ENCODE measurements at regions not wholly inside any gene's neighbourhood (a gene's known extent, or its start where the extent isn't known, plus 50 kb on each side); places are given as distances from the start of the nearest gene placed in this dataset.

DNA sequence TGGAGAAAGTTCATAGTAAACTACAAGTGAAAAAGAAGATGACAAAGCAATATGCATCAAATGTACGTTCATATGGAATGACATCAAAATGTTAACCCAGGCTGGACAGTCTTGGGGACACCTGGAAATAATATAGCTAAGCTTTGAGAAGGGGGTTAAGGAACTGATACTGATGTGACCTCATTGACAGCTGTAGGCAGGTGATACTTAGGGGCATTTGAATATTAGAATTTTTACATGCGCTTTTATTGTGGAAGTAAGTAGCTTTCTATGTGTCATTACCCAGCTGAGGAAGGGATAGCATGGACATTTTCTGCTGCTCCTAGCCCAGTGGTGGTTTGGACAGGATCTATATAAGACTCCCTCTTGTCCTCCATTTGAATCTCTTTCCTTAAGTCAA is 299.7 kb downstream of the CWC27 start:
- in situ Hi-C loops (cut with HindIII; ENCODE audit: low pct_ligation_motif_present, low pct_unique_long_range_greater_than_20kb, low sequenced_read_pairs) = no loop called here
- no peak for DNase-seq

DNA sequence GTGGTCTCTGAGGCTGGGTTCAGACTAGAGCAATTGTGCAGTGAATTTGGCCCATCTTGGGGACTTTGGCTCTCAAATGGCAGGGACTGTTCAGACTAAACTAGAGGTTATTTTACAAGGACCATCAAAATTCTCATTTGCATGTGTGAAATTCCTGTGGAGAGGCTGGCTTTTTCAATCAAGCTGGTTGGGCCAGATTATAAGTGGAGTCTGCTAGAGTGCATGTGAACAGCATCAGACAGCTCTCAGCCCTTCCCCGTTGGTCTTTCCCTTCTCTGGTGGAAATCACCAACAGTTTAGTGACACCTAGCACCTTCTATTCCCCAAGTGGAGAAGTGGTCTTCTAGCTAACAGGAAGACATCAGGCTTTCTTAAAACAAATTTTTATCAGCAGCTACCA is 301.3 kb downstream of the CWC27 start:
- no peak for DNase-seq
- in situ Hi-C loops (cut with HindIII; ENCODE audit: low pct_ligation_motif_present, low pct_unique_long_range_greater_than_20kb, low sequenced_read_pairs) = no loop called here

DNA sequence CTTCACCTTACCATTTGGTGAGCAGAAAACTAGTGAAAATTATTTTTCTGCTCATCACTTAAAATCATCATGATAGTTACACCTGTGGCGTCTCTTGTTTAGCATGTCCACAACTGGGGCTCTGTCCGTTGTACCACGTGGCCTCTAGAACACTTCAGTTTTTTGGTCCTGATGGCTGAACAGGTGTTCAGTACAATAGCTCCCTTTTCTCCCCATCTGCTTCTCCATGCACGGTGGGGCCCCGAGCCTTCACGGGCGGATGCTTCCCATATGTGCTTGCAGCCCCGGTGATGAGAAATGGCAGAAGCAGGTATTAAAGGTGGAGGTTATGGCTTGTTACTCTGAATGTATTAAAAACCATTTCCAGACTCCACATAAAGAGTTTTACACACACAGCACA is 304.1 kb downstream of the CWC27 start:
- in situ Hi-C loops (cut with HindIII; ENCODE audit: low pct_ligation_motif_present, low pct_unique_long_range_greater_than_20kb, low sequenced_read_pairs) = no loop called here
- DNase-seq = no peak

- no peak for DNase-seq
- in situ Hi-C loops (cut with HindIII; ENCODE audit: low pct_ligation_motif_present, low pct_unique_long_range_greater_than_20kb, low sequenced_read_pairs) = no loop called here
Measured at GRCh38 chr5:65073250-65073661, 304.5 kb downstream of the CWC27 start.

DNA sequence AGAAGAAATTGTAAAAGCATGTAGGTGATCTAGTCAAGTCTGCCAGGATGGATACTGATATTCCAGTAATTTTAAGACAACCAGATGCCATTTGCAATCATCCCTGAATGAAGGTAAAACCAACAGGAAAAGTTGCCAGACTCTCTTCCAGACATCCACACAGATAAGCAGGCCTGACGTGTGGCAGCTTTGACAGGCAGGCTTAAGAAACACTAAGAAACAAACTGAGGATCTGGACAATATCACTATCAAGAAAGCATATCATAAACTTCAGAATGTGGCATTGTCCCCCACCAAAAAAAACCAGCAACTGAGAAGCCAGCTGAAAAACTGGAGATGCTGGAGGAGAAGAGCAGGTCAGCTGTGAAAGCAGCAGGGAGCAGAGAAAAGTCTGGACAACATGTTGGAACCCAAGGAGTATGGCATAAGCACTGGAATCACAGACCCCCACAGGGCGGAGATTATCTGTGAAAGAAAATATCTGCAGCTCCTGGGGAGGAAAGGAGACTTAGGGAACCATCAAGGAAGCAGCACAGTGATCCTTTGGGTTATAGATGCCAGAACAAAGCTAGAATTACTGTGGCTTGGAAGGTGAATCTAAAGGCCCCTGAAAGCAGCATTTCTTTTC is 307.0 kb downstream of the CWC27 start:
- in situ Hi-C loops (cut with HindIII; ENCODE audit: low pct_ligation_motif_present, low pct_unique_long_range_greater_than_20kb, low sequenced_read_pairs) = no loop called here

GRCh38 chr5:65076251-65076869 is 307.6 kb downstream of the CWC27 start:
- in situ Hi-C loops (cut with HindIII; ENCODE audit: low pct_ligation_motif_present, low pct_unique_long_range_greater_than_20kb, low sequenced_read_pairs) = no loop called here
- DNase-seq = peak; percentile 58

More for the DNA sequence above, 307.0 kb downstream of the CWC27 start:
- DNase-seq = no peak

- in situ Hi-C loops (cut with HindIII; ENCODE audit: low pct_ligation_motif_present, low pct_unique_long_range_greater_than_20kb, low sequenced_read_pairs) = no loop called here
- no peak for DNase-seq
Measured at GRCh38 chr5:65077653-65078052, 308.9 kb downstream of the CWC27 start.

DNA sequence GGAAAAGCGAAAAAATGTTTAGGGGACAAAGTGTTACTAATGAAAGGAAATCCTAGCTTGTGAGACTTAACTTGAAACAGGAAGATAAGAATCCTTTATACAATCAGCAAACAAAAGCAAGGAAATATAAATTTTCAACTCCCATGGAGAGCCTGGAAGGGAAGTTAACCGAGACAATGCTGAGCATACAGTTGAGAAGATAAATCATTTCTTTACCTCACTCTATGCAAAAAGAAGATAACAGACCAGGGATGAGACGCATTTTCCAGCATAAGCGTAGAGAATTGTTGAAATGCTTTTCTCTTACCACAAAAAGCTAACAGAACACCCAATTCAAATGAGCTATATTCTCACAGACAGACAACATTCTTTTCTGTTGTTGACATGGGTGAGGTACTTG is 309.6 kb downstream of the CWC27 start:
- in situ Hi-C loops (cut with HindIII; ENCODE audit: low pct_ligation_motif_present, low pct_unique_long_range_greater_than_20kb, low sequenced_read_pairs) = no loop called here
- DNase-seq = no peak

DNA sequence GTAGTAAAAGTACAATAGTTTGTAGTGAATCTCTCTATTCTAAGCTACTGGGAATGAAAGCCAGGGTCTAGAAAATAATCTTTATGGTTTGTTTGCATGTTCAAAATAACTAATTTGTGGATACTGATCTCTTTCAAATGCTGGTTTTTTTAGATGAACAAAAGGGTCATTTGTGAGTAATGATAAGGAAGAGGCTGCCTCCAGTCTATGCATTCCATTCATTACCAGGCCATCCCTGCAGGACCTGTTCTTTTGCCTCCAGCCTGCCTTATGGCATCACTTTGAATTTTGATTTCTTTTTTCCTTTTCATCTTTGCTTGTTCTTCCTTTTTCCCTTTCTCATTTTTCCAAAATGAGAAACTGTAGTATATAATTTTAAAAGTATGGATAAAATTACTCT is 312.3 kb downstream of the CWC27 start:
- in situ Hi-C loops (cut with HindIII; ENCODE audit: low pct_ligation_motif_present, low pct_unique_long_range_greater_than_20kb, low sequenced_read_pairs) = no loop called here
- no peak for DNase-seq

- DNase-seq = no peak
- in situ Hi-C loops (cut with HindIII; ENCODE audit: low pct_ligation_motif_present, low pct_unique_long_range_greater_than_20kb, low sequenced_read_pairs) = no loop called here
Measured at GRCh38 chr5:65084795-65085515, 316.2 kb downstream of the CWC27 start.

- in situ Hi-C loops (cut with HindIII; ENCODE audit: low pct_ligation_motif_present, low pct_unique_long_range_greater_than_20kb, low sequenced_read_pairs) = no loop called here
- no peak for DNase-seq
Measured at GRCh38 chr5:65085516-65085850, 316.8 kb downstream of the CWC27 start.

DNA sequence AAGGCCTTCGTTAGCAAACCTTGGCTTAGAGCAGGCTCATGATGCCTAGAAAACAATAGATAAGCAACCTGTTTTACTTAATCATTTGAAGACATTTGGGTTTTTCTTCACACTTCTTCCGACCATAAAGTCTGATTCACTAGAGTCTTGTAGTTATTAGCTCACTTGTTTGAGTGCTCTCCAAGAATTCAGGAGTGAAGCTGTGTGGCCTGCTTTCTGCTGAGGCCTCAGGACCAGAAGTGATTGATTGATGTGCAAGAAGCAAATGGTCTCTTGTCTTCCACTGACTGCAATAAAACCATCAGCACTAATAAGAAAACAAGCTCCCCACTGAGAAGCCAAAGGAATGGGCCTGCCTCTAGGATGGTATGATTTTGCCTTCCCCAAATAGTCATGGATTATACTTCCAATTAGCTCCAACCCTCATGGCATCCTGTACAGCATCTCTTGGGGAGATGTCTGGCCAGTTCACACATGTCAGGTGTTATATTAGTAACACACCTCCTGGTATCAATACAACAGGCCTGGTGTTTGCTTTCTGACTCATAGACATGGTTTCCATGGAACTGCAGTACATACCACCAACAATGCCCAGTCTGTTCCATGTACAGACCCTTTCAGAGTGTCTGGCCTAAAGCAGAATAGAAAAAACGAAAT is 317.6 kb downstream of the CWC27 start:
- no peak for DNase-seq
- in situ Hi-C loops (cut with HindIII; ENCODE audit: low pct_ligation_motif_present, low pct_unique_long_range_greater_than_20kb, low sequenced_read_pairs) = no loop called here

- in situ Hi-C loops (cut with HindIII; ENCODE audit: low pct_ligation_motif_present, low pct_unique_long_range_greater_than_20kb, low sequenced_read_pairs) = no loop called here
- no peak for DNase-seq
Measured at GRCh38 chr5:65087154-65087553, 318.4 kb downstream of the CWC27 start.

- no peak for DNase-seq
- in situ Hi-C loops (cut with HindIII; ENCODE audit: low pct_ligation_motif_present, low pct_unique_long_range_greater_than_20kb, low sequenced_read_pairs) = no loop called here
Measured at GRCh38 chr5:65094279-65094678, 325.5 kb downstream of the CWC27 start.

GRCh38 chr5:65098393-65098792 is 329.7 kb downstream of the CWC27 start:
- in situ Hi-C loops (cut with HindIII; ENCODE audit: low pct_ligation_motif_present, low pct_unique_long_range_greater_than_20kb, low sequenced_read_pairs) = no loop called here
- no peak for DNase-seq

Data from ACHN (cell line).